Mesendoderm (in vitro differentiated cells): ENCODE measurements at regions not wholly inside any gene's neighbourhood (a gene's known extent, or its start where the extent isn't known, plus 50 kb on each side); places are given as distances from the start of the nearest gene placed in this dataset.

ENCODE experiments used
- DNase-seq: peaks from one replicate; pipeline ENCODE4 v3.0.0; 2013
- H2AK5ac ChIP-seq: 2 replicates; pipeline ENCODE4 v1.6.1; 2013; ENCODE audit warnings: low read length, inconsistent platforms
- H2BK120ac ChIP-seq: 2 replicates; pipeline ENCODE4 v1.6.1; 2013; ENCODE audit warnings: low read depth, mild to moderate bottlenecking, low read length, moderate library complexity, mixed read lengths
- H2BK15ac ChIP-seq: replicated peaks from 2 replicates; pipeline ENCODE4 v1.6.1; 2013; ENCODE audit warnings: low read depth, mild to moderate bottlenecking, moderate library complexity
- H2BK5ac ChIP-seq: 2 replicates; pipeline ENCODE4 v1.6.1; 2013; ENCODE audit warnings: low read length, inconsistent platforms
- H3K18ac ChIP-seq: 2 replicates; pipeline ENCODE4 v1.6.1; 2013; ENCODE audit warnings: mild to moderate bottlenecking, low read length, mixed read lengths
- H3K23ac ChIP-seq: one replicate; pipeline ENCODE4 v1.6.1; 2013; ENCODE audit warnings: low read length
- H3K27ac ChIP-seq: 2 replicates; pipeline ENCODE4 v1.5.1; 2013; ENCODE audit warnings: low read depth, mild to moderate bottlenecking, inconsistent platforms, low read length, moderate library complexity
- H3K27me3 ChIP-seq: 2 replicates; pipeline ENCODE4 v1.6.1; 2013; ENCODE audit warnings: low read length, control low read depth, mild to moderate bottlenecking, inconsistent platforms; ENCODE audit not compliant: insufficient read depth, poor library complexity
- H3K36me3 ChIP-seq: 2 replicates; pipeline ENCODE4 v1.6.1; 2013; ENCODE audit warnings: low read length, inconsistent platforms; ENCODE audit not compliant: control insufficient read depth, insufficient read depth
- H3K4ac ChIP-seq: one replicate; pipeline ENCODE4 v1.6.1; 2013; ENCODE audit warnings: low read depth, mild to moderate bottlenecking, low read length, moderate library complexity
- H3K4me1 ChIP-seq: 2 replicates; pipeline ENCODE4 v1.6.1; 2013; ENCODE audit warnings: low read depth, low read length, inconsistent platforms; ENCODE audit not compliant: control insufficient read depth
- H3K4me2 ChIP-seq: 2 replicates; pipeline ENCODE4 v1.6.1; 2013; ENCODE audit warnings: low read length
- H3K4me3 ChIP-seq: 2 replicates; pipeline ENCODE4 v1.5.1; 2013; ENCODE audit warnings: mild to moderate bottlenecking, low read length
- H3K56ac ChIP-seq: one replicate; pipeline ENCODE4 v1.6.1; 2013; ENCODE audit warnings: low read length
- H3K79me1 ChIP-seq: 2 replicates; pipeline ENCODE4 v1.6.1; 2013; ENCODE audit warnings: low read length, inconsistent platforms
- H3K79me2 ChIP-seq: 2 replicates; pipeline ENCODE4 v1.6.1; 2013; ENCODE audit warnings: mild to moderate bottlenecking, low read length; ENCODE audit not compliant: control insufficient read depth, insufficient read depth
- H3K9ac ChIP-seq: 2 replicates; pipeline ENCODE4 v1.6.1; 2013; ENCODE audit warnings: low read length, inconsistent platforms
- H4K5ac ChIP-seq: one replicate; pipeline ENCODE4 v1.6.1; 2013; ENCODE audit warnings: low read length
- H4K8ac ChIP-seq: one replicate; pipeline ENCODE4 v1.6.1; 2013; ENCODE audit warnings: low read depth, mild to moderate bottlenecking, control low read depth, low read length, moderate library complexity
- WGBS: extraction: QIAGEN DNeasy Blood & Tissue Kit; methylation state at CpG from one replicate; pipeline ENCODE4 v1.1.7; 2013; ENCODE audit warnings: low lambda C conversion rate, missing lambda C conversion rate; ENCODE audit not compliant: insufficient coverage; ENCODE audit errors: extremely low coverage; 5-methylcytosine and 5-hydroxymethylcytosine counted together

DNA sequence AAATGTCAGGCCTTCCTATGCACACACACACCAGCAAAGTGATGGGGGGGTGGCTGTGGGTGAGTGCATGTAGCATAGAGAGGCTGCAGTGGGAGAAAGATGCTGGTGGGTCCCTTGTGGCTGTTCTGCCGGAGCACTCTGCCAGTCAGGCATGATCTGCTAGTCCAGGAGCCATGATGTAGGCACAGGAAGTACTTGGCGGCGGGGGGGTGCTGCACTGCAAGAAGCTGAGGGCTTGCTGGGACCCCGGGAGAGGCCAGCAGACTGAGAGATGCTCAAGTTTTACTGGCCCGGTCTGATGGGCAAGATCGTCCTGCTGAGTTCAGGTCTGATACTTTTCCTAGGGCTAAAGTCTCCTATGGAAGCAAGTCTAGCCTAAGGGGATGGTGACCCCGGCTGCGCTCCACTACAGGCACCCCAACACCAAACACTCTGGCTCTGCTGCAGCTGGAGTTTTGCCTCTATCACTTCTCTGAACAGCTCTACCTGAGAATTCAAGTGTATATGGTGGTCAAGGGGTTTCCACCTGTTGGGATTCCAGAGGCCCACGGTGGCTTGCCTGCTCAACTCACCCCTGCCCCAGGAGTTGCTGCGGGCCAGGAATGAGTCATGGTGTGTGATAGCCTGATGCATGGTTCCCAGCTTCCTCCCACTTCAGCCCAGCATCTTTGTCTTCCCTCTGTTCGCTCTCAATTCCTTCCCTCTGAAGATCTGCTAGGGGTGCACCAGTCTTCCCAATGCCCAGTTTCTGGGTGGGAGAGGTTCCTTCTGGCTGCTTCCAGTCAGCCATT, 971.8 kb upstream of the ADGRB3 start:
- no peak overlapping the region for H2BK120ac ChIP-seq
- no peak overlapping the region for H3K9ac ChIP-seq
- no peaks in the 10 kb centered on the region for H3K79me1 ChIP-seq
- no peak overlapping the region for H3K18ac ChIP-seq
- H2AK5ac ChIP-seq = no peak overlapping the region
- no peaks in the 10 kb centered on the region for H3K27me3 ChIP-seq
- no peak for DNase-seq
- H3K4me3 ChIP-seq = no peak overlapping the region
- no peak overlapping the region for H3K4me2 ChIP-seq
- H2BK5ac ChIP-seq = no peak overlapping the region
- no CpG with 5 or more reads among the region's 11 CpGs for WGBS
- no peak overlapping the region for H2BK15ac ChIP-seq
- no peaks in the 10 kb centered on the region for H3K36me3 ChIP-seq
- H3K4me1 ChIP-seq = no peaks in the 10 kb centered on the region
- H4K8ac ChIP-seq = no peak overlapping the region
- no peak overlapping the region for H4K5ac ChIP-seq
- no peak overlapping the region for H3K27ac ChIP-seq
- no peak overlapping the region for H3K4ac ChIP-seq
- no peak overlapping the region for H3K56ac ChIP-seq
- H3K23ac ChIP-seq = no peak overlapping the region
- H3K79me2 ChIP-seq = no peaks in the 10 kb centered on the region

DNA sequence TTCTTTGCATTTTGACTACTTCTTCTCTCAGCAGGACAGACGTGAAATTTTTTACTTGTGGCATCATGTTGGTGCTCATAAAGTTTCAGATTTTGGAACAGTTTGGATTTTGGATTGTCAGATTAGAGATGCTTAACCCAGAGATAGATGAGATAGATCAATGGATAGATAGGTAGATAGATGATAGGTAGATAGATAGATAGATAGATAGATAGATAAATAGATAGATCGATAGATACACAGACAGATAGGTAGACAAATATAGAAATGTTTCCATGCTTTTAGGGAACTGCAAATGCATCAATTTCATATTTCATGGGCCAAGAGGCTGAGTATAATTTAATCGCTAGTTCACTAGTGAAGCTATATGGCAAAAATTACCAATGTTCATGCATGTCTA, 981.5 kb upstream of the ADGRB3 start:
- H2BK120ac ChIP-seq = no peak overlapping the region
- no peak overlapping the region for H3K9ac ChIP-seq
- H2BK5ac ChIP-seq = no peak overlapping the region
- H3K79me2 ChIP-seq = no peaks in the 10 kb centered on the region
- no peak overlapping the region for H3K4me3 ChIP-seq
- no peaks in the 10 kb centered on the region for H3K4me1 ChIP-seq
- H3K4ac ChIP-seq = no peak overlapping the region
- no peak overlapping the region for H3K27ac ChIP-seq
- H3K27me3 ChIP-seq = no peaks in the 10 kb centered on the region
- H3K36me3 ChIP-seq = no peaks in the 10 kb centered on the region
- no peak overlapping the region for H2BK15ac ChIP-seq
- H3K23ac ChIP-seq = no peak overlapping the region
- no peak overlapping the region for H4K5ac ChIP-seq
- no CpG with 5 or more reads among the region's 3 CpGs for WGBS
- no peak overlapping the region for H2AK5ac ChIP-seq
- no peak overlapping the region for H3K18ac ChIP-seq
- no peak overlapping the region for H3K56ac ChIP-seq
- H3K4me2 ChIP-seq = no peak overlapping the region
- H3K79me1 ChIP-seq = no peaks in the 10 kb centered on the region
- DNase-seq = no peak
- H4K8ac ChIP-seq = no peak overlapping the region

DNA sequence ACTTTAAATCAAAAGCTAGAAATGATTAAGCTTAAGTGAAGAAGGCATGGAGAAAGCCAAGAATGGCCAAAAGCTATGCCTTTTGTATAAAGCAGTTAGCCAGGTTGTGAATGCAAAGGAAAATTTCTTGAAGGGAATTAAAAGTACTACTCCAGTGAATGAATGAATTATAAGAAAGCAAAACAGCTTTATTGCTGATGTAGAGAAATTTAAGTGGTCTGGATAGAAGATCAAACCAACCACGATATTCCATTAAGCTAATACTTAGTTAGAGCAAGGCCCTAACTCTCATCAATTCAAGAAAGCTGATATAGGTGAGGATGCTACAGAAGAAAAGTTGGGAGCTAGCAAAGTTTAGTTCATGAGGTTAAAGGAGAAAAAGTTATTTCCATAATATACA, 988.5 kb upstream of the ADGRB3 start:
- Histone ChIP-seq H3K18ac (no peak overlapping the region), H3K9ac (no peak overlapping the region), H2AK5ac (no peak overlapping the region), H2BK120ac (no peak overlapping the region), H2BK5ac (no peak overlapping the region), H4K8ac (no peak overlapping the region), H2BK15ac (no peak overlapping the region), H3K27me3 (no peaks in the 10 kb centered on the region), H3K79me1 (no peaks in the 10 kb centered on the region), H3K23ac (no peak overlapping the region), H4K5ac (no peak overlapping the region), H3K4me2 (no peak overlapping the region), H3K36me3 (no peaks in the 10 kb centered on the region), H3K27ac (no peak overlapping the region), H3K4me3 (no peak overlapping the region), H3K56ac (no peak overlapping the region), H3K79me2 (no peaks in the 10 kb centered on the region), H3K4ac (no peak overlapping the region), H3K4me1 (no peaks in the 10 kb centered on the region)
- DNase-seq = no peak
- WGBS = no CpG with 5 or more reads among the region's 1 CpG

DNA sequence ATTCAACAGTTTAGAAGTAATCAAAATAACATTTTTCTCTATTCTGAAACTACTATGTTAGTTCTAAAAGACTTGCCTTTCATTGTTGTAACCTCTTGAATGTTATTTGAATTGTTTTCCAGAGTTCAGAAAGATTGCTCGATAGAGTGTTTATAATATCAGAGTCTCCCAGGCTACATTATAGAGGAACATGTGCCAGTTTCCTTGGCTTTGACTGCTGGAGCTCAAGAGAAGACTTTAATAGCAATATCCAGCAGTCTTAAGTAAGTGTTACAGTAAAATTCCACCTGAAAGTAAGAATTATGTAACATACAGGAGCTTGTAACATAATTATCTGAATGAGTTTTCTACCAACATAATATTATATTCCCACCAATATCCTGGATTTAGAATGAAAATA, 991.8 kb upstream of the ADGRB3 start:
- Histone ChIP-seq H2BK5ac (no peak overlapping the region), H3K4me2 (no peak overlapping the region), H4K8ac (no peak overlapping the region), H2AK5ac (no peak overlapping the region), H2BK15ac (no peak overlapping the region), H3K9ac (no peak overlapping the region), H3K4me3 (no peak overlapping the region), H3K27ac (no peak overlapping the region), H3K4me1 (no peaks in the 10 kb centered on the region), H2BK120ac (no peak overlapping the region), H3K23ac (no peak overlapping the region), H4K5ac (no peak overlapping the region), H3K27me3 (no peaks in the 10 kb centered on the region), H3K4ac (no peak overlapping the region), H3K79me1 (no peaks in the 10 kb centered on the region), H3K79me2 (no peaks in the 10 kb centered on the region), H3K56ac (no peak overlapping the region), H3K36me3 (no peaks in the 10 kb centered on the region), H3K18ac (no peak overlapping the region)
- DNase-seq = no peak
- no CpG with 5 or more reads among the region's 1 CpG for WGBS

DNA sequence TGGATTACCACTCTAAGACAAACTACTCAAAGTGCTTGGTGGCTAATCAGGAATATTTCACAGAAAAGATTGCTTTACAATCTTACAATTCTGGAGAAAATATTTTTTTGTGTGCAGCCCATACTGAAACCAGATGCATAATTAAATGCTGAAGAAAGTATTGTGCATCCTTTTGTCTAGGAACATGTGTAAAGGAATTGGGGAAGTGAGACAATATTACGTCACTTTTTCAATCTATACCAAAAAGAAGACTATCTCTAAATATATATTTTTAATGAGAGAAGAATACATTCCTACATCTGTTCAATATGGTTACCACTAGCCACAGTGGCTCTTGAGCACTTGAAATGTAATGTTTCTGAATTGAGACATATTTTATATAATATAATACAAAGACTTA, 992.5 kb upstream of the ADGRB3 start:
- no peak overlapping the region for H3K4me2 ChIP-seq
- H2BK120ac ChIP-seq = no peak overlapping the region
- no peak overlapping the region for H3K9ac ChIP-seq
- H3K23ac ChIP-seq = no peak overlapping the region
- no peak overlapping the region for H4K8ac ChIP-seq
- no peak for DNase-seq
- H2AK5ac ChIP-seq = no peak overlapping the region
- H3K27ac ChIP-seq = no peak overlapping the region
- H3K4me3 ChIP-seq = no peak overlapping the region
- H3K56ac ChIP-seq = no peak overlapping the region
- no peak overlapping the region for H3K4ac ChIP-seq
- H2BK5ac ChIP-seq = no peak overlapping the region
- no peak overlapping the region for H3K18ac ChIP-seq
- H3K4me1 ChIP-seq = no peaks in the 10 kb centered on the region
- no peak overlapping the region for H2BK15ac ChIP-seq
- no peaks in the 10 kb centered on the region for H3K79me1 ChIP-seq
- no peaks in the 10 kb centered on the region for H3K79me2 ChIP-seq
- no peaks in the 10 kb centered on the region for H3K36me3 ChIP-seq
- no peak overlapping the region for H4K5ac ChIP-seq
- no CpG with 5 or more reads among the region's 1 CpG for WGBS
- H3K27me3 ChIP-seq = no peaks in the 10 kb centered on the region

DNA sequence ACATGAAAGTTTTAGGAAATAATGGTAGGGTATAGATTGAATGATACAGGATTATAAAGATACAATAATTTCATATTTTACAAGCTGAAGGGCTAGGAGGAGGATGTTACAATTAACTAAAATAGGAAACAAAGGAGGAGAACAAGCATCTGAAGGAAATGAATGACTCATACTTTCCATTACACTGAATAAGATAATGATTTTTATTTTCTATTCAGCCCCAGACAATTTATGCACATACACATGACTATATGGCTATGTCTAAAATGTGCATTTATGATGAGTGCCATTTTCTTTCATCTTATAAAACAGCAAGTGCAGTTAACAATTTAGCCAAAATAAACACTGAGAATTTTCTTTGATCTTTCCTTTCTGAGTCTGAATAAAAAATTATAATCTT, 994.6 kb upstream of the ADGRB3 start:
- Histone ChIP-seq H3K4me2 (no peak overlapping the region), H4K8ac (no peak overlapping the region), H2AK5ac (no peak overlapping the region), H3K4ac (no peak overlapping the region), H3K36me3 (no peaks in the 10 kb centered on the region), H3K27ac (no peak overlapping the region), H3K4me1 (no peaks in the 10 kb centered on the region), H3K56ac (no peak overlapping the region), H3K18ac (no peak overlapping the region), H3K79me1 (no peaks in the 10 kb centered on the region), H3K27me3 (no peaks in the 10 kb centered on the region), H2BK5ac (no peak overlapping the region), H3K9ac (no peak overlapping the region), H2BK15ac (no peak overlapping the region), H3K23ac (no peak overlapping the region), H3K79me2 (no peaks in the 10 kb centered on the region), H3K4me3 (no peak overlapping the region), H4K5ac (no peak overlapping the region), H2BK120ac (no peak overlapping the region)
- no peak for DNase-seq
